Psoas muscle (tissue), 7 donors: ENCODE measurements at regions not wholly inside any gene's neighbourhood (a gene's known extent, or its start where the extent isn't known, plus 50 kb on each side); places are given as distances from the start of the nearest gene placed in this dataset.
"Not testable (repeated sequence)": the region's sequence is repeated elsewhere in the genome, so short reads cannot be mapped to it uniquely, and the experiment has no call there.

ENCODE experiments used
- ATAC-seq, 4 donors: fragments of 200-7000 bp; cut with Tn5 transposase; one replicate each; pipeline ENCODE4 v1.9.1; 2020; ENCODE audit warnings: moderate library complexity in 3 of 4, mild to moderate bottlenecking in 2 of 4
- DNase-seq, 2 donors: peaks; one replicate each; pipeline ENCODE4 v3.0.0-alpha.2; 2020
- H3K27ac ChIP-seq: fragments of 200-600 bp; one replicate; pipeline ENCODE4 v1.8.0; 2022
- H3K27me3 ChIP-seq, 3 donors: fragments of 200-600 bp in 1 of 3; one replicate each; pipeline versions ENCODE4 v1.6.1 to v1.8.0; 2013 to 2022; ENCODE audit warnings: low read length in 2 of 3, mild to moderate bottlenecking in 2 of 3, moderate library complexity in 1 of 3; ENCODE audit not compliant: insufficient read depth in 3 of 3
- H3K36me3 ChIP-seq, 2 donors: fragments of 200-600 bp in 1 of 2; one replicate each; pipeline versions ENCODE4 v1.6.1 to v1.8.0; 2013 to 2022; ENCODE audit warnings: low read depth in 1 of 2, mild to moderate bottlenecking in 1 of 2, moderate library complexity in 1 of 2; ENCODE audit not compliant: insufficient read depth in 1 of 2
- H3K4me1 ChIP-seq: fragments of 200-600 bp; one replicate; pipeline ENCODE4 v1.8.0; 2022
- H3K4me3 ChIP-seq: fragments of 200-600 bp; one replicate; pipeline ENCODE4 v1.8.0; 2022; ENCODE audit warnings: mild to moderate bottlenecking
- H3K9me3 ChIP-seq: fragments of 200-600 bp; one replicate; pipeline ENCODE4 v1.8.0; 2022
- CTCF ChIP-seq: fragments of 200-600 bp; IDR thresholded peaks from one replicate; pipeline ENCODE4 v1.8.0; 2022; ENCODE audit warnings: antibody characterized with exemption
- WGBS, 3 donors: extraction: QIAGEN DNeasy Blood & Tissue Kit; methylation state at CpG; one replicate each; pipeline versions ENCODE4 v1.1.6 to v1.1.7; 2013; 5-methylcytosine and 5-hydroxymethylcytosine counted together
- intact Hi-C, 2 donors: fragments of 100-400 bp; cut with DNase I; formaldehyde crosslinking; loops; one replicate each; pipeline versions ENCODE4 v1.11.0 to v1.14.2; 2022
- donor health status: healthy with polysubstance abuse.
- donor health status: DM: no; HTN: no; CAD: no; lungs with moderate emphysema.
- donor health status: Bipolar disorder and iron deficiency.
- donor health status: healthy.
- donor health status: DM: yes; HTN: yes; CAD: no.
- donor health status: DM: no; HTN: no; CAD: no.
- donor health status: DM: yes; HTN: yes; CAD: no.

DNA sequence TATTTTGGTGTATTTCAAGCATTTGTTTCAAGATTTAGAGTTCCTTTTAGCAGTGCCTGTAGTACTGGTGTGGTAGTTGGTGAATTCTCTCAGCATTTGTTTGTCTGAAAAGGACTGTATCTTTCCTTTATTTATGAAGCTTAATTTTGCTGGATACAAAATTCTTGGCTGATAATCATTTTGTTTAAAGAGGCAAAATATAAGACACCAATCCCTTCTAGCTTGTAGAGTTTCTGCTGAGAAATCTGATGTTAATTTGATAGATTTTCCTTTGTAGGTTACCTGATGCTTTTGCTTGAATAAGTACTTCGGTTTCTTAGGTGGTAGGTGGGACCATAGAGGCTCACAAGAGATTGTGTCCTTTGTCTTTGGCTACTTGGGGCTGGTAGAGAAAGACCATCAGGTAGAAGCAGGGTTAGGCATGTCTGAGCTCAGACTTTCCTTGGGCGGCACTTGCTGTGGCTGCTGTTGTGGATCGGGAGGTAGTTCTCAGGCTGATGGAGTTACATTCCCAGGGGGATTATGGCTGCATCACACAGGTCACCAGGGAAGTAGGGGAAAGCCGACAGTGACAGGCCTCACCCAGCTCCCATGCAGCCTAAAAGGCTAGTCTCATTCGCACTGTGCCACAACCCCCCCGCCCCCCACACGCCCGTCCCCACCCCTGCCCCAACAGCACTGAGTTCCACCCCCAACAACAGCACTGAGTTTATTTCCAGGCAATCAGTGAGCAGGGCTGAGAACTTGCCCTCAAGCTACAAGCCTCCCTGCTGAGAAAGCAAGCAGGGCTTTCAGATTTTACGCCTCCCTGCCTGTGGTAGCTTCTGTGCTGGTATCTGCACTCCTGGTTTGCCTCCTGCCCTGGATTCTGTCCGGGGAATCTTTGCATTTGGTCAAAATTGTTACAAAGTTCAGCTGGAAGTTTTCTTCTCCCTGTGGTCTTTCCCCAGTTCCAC, 127.1 kb upstream of the GLRA1 start:
- Histone ChIP-seq H3K27ac (no peak overlapping the region), H3K27me3 (no peaks in the 10 kb centered on the region), H3K36me3 (no peaks in the 10 kb centered on the region), H3K4me3 (no peak overlapping the region), H3K4me1 (no peaks in the 10 kb centered on the region), H3K9me3 (peaks cover 4% of the 10 kb centered on the region)
- no peak for DNase-seq
- no peak for ATAC-seq
- intact Hi-C loops, result no loop called here
- WGBS, 3 donors, result 30 to 34% (median 31%) methylated on average over 10 of the region's 10 CpGs
- TF ChIP-seq CTCF, result no peak

GRCh38 chr5:152046361-152046760, 121.7 kb upstream of the GLRA1 start:
- no peaks in the 10 kb centered on the region for H3K36me3 ChIP-seq
- H3K27ac ChIP-seq, result no peak overlapping the region
- H3K4me1 ChIP-seq, result no peaks in the 10 kb centered on the region
- peaks cover 4% of the 10 kb centered on the region for H3K9me3 ChIP-seq
- intact Hi-C loops, result no loop called here
- TF ChIP-seq CTCF, result no peak
- H3K27me3 ChIP-seq, result no peaks in the 10 kb centered on the region
- ATAC-seq (no peak), DNase-seq (no peak)
- WGBS, 3 donors, result 61 to 69% (median 62%) methylated on average over 4 of the region's 4 CpGs
- no peak overlapping the region for H3K4me3 ChIP-seq

DNA sequence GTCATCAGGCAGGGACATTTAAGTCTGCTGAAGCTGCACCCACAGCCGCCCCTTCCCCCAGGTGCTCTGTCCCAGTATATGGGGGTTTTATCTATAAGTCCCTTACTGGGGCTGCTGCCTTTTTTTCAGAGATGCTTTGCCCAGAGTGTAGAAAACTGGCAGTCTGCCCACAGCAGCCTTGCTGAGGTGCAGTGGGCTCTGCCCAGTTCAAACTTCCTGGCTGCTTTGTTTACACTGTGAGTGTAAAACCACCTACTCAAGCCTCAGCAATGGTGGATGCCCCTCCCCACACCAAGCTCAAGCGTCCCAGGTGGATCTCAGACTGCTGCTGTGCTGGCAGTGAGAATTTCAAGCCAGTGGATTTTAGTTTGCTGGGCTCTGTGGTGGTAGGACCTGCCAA, 114.2 kb upstream of the GLRA1 start:
- H3K9me3 ChIP-seq, DNase-seq, H3K27me3 ChIP-seq, ATAC-seq, H3K4me1 ChIP-seq, H3K36me3 ChIP-seq, H3K4me3 ChIP-seq, intact Hi-C loops, H3K27ac ChIP-seq: not testable (repeated sequence)
- 60 to 67% (median 60%) methylated on average over 2 of the region's 2 CpGs for WGBS, 3 donors

- intact Hi-C loops, H3K36me3 ChIP-seq, H3K4me3 ChIP-seq, DNase-seq, H3K4me1 ChIP-seq, ATAC-seq, H3K27ac ChIP-seq, H3K9me3 ChIP-seq, H3K27me3 ChIP-seq: not testable (repeated sequence)
- WGBS, 3 donors, result 59 to 63% (median 63%) methylated on average over 9 of the region's 9 CpGs
Observed at GRCh38 chr5:152026328-152027024, 101.8 kb upstream of the GLRA1 start.

DNA sequence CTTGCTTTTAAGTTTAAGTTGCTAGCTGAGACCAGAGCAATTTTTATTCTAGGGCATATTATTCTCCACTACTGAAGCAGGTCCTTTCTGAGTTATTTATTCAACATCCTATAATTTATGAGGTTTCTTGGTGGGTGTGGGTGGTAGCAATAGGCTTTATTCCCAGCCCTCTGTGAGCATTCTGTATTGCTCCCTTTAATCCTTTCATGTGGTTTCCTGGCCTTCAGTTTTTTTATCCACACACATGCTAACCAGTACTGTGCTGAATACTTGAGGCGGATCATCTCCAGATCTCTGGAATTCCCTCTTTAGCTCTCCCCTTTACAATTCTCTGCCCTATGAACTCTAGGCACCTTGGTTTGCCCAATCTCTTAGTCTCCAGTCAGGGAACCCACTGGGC, 91.8 kb upstream of the GLRA1 start:
- DNase-seq (no peak), ATAC-seq (no peak)
- Histone ChIP-seq H3K27me3 (no peaks in the 10 kb centered on the region), H3K4me3 (no peak overlapping the region), H3K4me1 (no peaks in the 10 kb centered on the region), H3K36me3 (no peaks in the 10 kb centered on the region), H3K27ac (no peak overlapping the region), H3K9me3 (no peaks in the 10 kb centered on the region)
- intact Hi-C loops, result no loop called here
- WGBS, 3 donors, result 72 to 81% (median 76%) methylated on average over 1 of the region's 1 CpG
- no peak for TF ChIP-seq CTCF
